Breast epithelium (tissue), 3 donors: ENCODE measurements at regions not wholly inside any gene's neighbourhood (a gene's known extent, or its start where the extent isn't known, plus 50 kb on each side); places are given as distances from the start of the nearest gene placed in this dataset.

Experiments
- CTCF ChIP-seq, 3 donors: fragments of 450-650 bp; IDR thresholded peaks; one replicate each; pipeline ENCODE4 v1.5.1; 2016 to 2017; ENCODE audit warnings: antibody characterized with exemption in 3 of 3, mild to moderate bottlenecking in 3 of 3, moderate library complexity in 3 of 3
- POLR2A ChIP-seq: fragments of 450-650 bp; IDR thresholded peaks from one replicate; pipeline ENCODE4 v1.6.1; 2016; ENCODE audit warnings: antibody characterized with exemption, mild to moderate bottlenecking, moderate library complexity
- POLR2AphosphoS5 ChIP-seq, 3 donors: sonication (generic); formaldehyde crosslinking; IDR thresholded peaks; one replicate each; pipeline ENCODE4 v1.6.1; 2017; ENCODE audit warnings: antibody characterized with exemption in 3 of 3

- TF ChIP-seq CTCF (IDR thresholded peaks at IDR 0.05): no peak
- TF ChIP-seq POLR2A: no peak
- TF ChIP-seq POLR2AphosphoS5 (IDR thresholded peaks at IDR 0.05): no peak
These were observed 104.4 kb upstream of the C1GALT1 start for GRCh38 chr7:7077945-7078344.
